ENCODE measurements at regions not wholly inside any gene's neighbourhood (a gene's known extent, or its start where the extent isn't known, plus 50 kb on each side); places are given as distances from the start of the nearest gene placed in this dataset.

- Histone ChIP-seq H3K36me3 (ENCODE audit: low read depth) (no peaks in the 10 kb centered on the region), H3F3A (ENCODE audit: insufficient read depth) (no peaks in the 10 kb centered on the region), H3K9me2 (ENCODE audit: insufficient read depth) (no peaks in the 10 kb centered on the region), H3K9ac (no peak overlapping the region), H2AFZ (no peak overlapping the region), H3K27ac (no peak overlapping the region), H3K4me2 (ENCODE audit: unreplicated experiment) (no peak overlapping the region), H3K4me1 (ENCODE audit: insufficient read depth) (no peaks in the 10 kb centered on the region), H3K79me2 (ENCODE audit: insufficient read depth) (no peaks in the 10 kb centered on the region), H3K27me3 (replicated peaks; ENCODE audit: insufficient read depth) (no peaks in the 10 kb centered on the region), H3K9me3 (ENCODE audit: low read depth) (no peaks in the 10 kb centered on the region), H4K20me1 (ENCODE audit: insufficient read depth) (no peaks in the 10 kb centered on the region), H3K4me3 (no peak overlapping the region)
- in situ Hi-C loops (cut with MboI) = loop anchor here (25.0 kb wide), 4 partner anchors 422 to 897 kb away; no protein-coding TSS in a partner anchor
- TF ChIP-seq EZH2 (IDR thresholded peaks at IDR 0.05; ENCODE audit: insufficient read depth, poor library complexity, severe bottlenecking) (no peak), EZH2phosphoT487 (IDR thresholded peaks at IDR 0.05; ENCODE audit: insufficient read depth, low read depth) (no peak)
- 91 to 93% methylated on average over 7 of the region's 7 CpGs for WGBS, 2 experiments (ENCODE audit: low coverage in 1 of 2, low lambda C conversion rate in 2 of 2, missing lambda C conversion rate in 2 of 2)
- no peak for DNase-seq
Observed at GRCh38 chr2:228690681-228691080, 509.2 kb upstream of the SPHKAP start.

- no peaks in the 10 kb centered on the region for H3K36me3 ChIP-seq (ENCODE audit: low read depth)
- H3K4me2 ChIP-seq (ENCODE audit: unreplicated experiment) = no peak overlapping the region
- 53 to 57% methylated on average over 7 of the region's 7 CpGs for WGBS, 2 experiments (ENCODE audit: low coverage in 1 of 2, low lambda C conversion rate in 2 of 2, missing lambda C conversion rate in 2 of 2)
- no peak for TF ChIP-seq EZH2 (IDR thresholded peaks at IDR 0.05; ENCODE audit: insufficient read depth, poor library complexity, severe bottlenecking)
- no peak for TF ChIP-seq EZH2phosphoT487 (IDR thresholded peaks at IDR 0.05; ENCODE audit: insufficient read depth, low read depth)
- H3K9me2 ChIP-seq (ENCODE audit: insufficient read depth) = no peaks in the 10 kb centered on the region
- H4K20me1 ChIP-seq (ENCODE audit: insufficient read depth) = no peaks in the 10 kb centered on the region
- peak; percentile 24 for DNase-seq
- no peak overlapping the region for H3K9ac ChIP-seq
- in situ Hi-C loops (cut with MboI) = loop anchor here (25.0 kb wide), 4 partner anchors 423 to 898 kb away; no protein-coding TSS in a partner anchor
- H2AFZ ChIP-seq = no peak overlapping the region
- H3K79me2 ChIP-seq (ENCODE audit: insufficient read depth) = no peaks in the 10 kb centered on the region
- no peak overlapping the region for H3K4me3 ChIP-seq
- no peaks in the 10 kb centered on the region for H3K9me3 ChIP-seq (ENCODE audit: low read depth)
- H3K27ac ChIP-seq = no peak overlapping the region
- H3F3A ChIP-seq (ENCODE audit: insufficient read depth) = no peaks in the 10 kb centered on the region
- H3K27me3 ChIP-seq (replicated peaks; ENCODE audit: insufficient read depth) = no peaks in the 10 kb centered on the region
- no peaks in the 10 kb centered on the region for H3K4me1 ChIP-seq (ENCODE audit: insufficient read depth)
Observed at GRCh38 chr2:228689053-228689452, 507.6 kb upstream of the SPHKAP start.

DNA sequence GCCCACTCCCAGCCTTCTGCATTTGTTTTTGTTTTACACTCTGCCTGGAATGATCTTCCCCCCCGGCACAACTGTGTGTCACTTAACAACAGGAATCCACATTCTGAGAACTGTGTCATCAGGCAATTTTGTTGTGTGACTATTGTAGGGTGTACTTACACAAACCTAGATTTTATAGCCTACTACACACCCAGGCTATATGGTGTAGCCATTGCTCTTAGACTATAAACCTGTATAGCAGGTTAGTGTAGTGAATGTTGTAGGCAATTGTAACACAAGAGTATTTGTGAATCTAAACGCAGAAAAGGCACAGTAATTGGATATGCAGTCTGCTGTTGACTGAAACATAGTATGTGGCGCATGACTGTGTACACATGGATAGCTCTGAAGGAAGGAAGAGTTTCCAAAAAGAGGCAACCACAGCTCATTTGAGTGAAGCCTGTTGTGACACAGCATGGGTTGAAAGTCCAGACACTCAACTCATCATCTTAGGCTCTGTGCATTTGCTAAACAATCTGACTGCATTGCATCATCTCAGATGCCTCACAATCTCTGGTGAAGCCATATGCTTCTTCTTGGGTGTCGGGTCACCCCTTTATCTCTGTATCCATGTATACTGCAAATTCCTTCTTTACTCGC, 506.6 kb upstream of the SPHKAP start:
- peak; percentile 59 for DNase-seq
- TF ChIP-seq EZH2 (IDR thresholded peaks at IDR 0.05; ENCODE audit: insufficient read depth, poor library complexity, severe bottlenecking) (no peak), EZH2phosphoT487 (IDR thresholded peaks at IDR 0.05; ENCODE audit: insufficient read depth, low read depth) (no peak)
- Histone ChIP-seq H3K79me2 (ENCODE audit: insufficient read depth) (no peaks in the 10 kb centered on the region), H3K9ac (no peak overlapping the region), H3K4me3 (no peak overlapping the region), H3K27ac (no peak overlapping the region), H3K9me3 (ENCODE audit: low read depth) (no peaks in the 10 kb centered on the region), H3K4me2 (ENCODE audit: unreplicated experiment) (no peak overlapping the region), H3K27me3 (replicated peaks; ENCODE audit: insufficient read depth) (no peaks in the 10 kb centered on the region), H3K4me1 (ENCODE audit: insufficient read depth) (no peaks in the 10 kb centered on the region), H2AFZ (no peak overlapping the region), H3F3A (ENCODE audit: insufficient read depth) (no peaks in the 10 kb centered on the region), H4K20me1 (ENCODE audit: insufficient read depth) (no peaks in the 10 kb centered on the region), H3K36me3 (ENCODE audit: low read depth) (no peaks in the 10 kb centered on the region), H3K9me2 (ENCODE audit: insufficient read depth) (no peaks in the 10 kb centered on the region)
- 85 to 90% methylated on average over 5 of the region's 5 CpGs for WGBS, 2 experiments (ENCODE audit: low coverage in 1 of 2, low lambda C conversion rate in 2 of 2, missing lambda C conversion rate in 2 of 2)
- in situ Hi-C loops (cut with MboI) = loop anchor here (25.0 kb wide), 4 partner anchors 424 to 899 kb away; no protein-coding TSS in a partner anchor

DNA sequence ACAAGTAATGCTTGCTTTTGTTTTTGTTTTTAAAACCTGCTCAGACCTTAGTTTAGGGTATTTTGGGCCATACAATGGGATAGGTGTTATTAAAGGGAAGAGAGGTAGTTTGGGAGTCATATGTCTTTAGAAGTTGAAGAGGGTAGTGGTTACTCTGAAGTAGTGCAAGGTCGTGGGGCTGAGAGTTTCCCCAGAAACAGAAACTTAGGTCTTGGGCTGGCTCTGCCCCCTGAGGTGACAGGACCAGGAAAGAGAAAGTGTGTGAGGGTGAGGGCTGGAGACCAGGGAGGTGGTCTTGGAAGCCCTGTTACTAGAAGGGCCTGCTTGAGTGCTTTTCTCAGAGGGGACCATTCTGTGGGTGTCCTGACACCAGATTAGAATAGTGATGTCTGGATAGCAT, 500.5 kb upstream of the SPHKAP start:
- Histone ChIP-seq H3K79me2 (ENCODE audit: insufficient read depth) (no peaks in the 10 kb centered on the region), H3K4me3 (no peak overlapping the region), H3K27ac (no peak overlapping the region), H3K4me2 (ENCODE audit: unreplicated experiment) (no peak overlapping the region), H3K27me3 (replicated peaks; ENCODE audit: insufficient read depth) (no peaks in the 10 kb centered on the region), H3K4me1 (ENCODE audit: insufficient read depth) (no peaks in the 10 kb centered on the region), H3K9ac (no peak overlapping the region), H3K36me3 (ENCODE audit: low read depth) (no peaks in the 10 kb centered on the region), H3K9me2 (ENCODE audit: insufficient read depth) (no peaks in the 10 kb centered on the region), H3K9me3 (ENCODE audit: low read depth) (no peaks in the 10 kb centered on the region), H3F3A (ENCODE audit: insufficient read depth) (no peaks in the 10 kb centered on the region; the same call in 1 of the 2 replicates), H4K20me1 (ENCODE audit: insufficient read depth) (no peaks in the 10 kb centered on the region), H2AFZ (no peak overlapping the region)
- DNase-seq = no peak
- in situ Hi-C loops (cut with MboI) = loop anchor here (25.0 kb wide), 4 partner anchors 430 to 905 kb away; no protein-coding TSS in a partner anchor
- TF ChIP-seq EZH2phosphoT487 (IDR thresholded peaks at IDR 0.05; ENCODE audit: insufficient read depth, low read depth) (no peak), EZH2 (IDR thresholded peaks at IDR 0.05; ENCODE audit: insufficient read depth, poor library complexity, severe bottlenecking) (no peak)
- WGBS, 2 experiments (ENCODE audit: low coverage in 1 of 2, low lambda C conversion rate in 2 of 2, missing lambda C conversion rate in 2 of 2) = 55 to 63% methylated on average over 1 of the region's 1 CpG
